ENCODE measurements at regions not wholly inside any gene's neighbourhood (a gene's known extent, or its start where the extent isn't known, plus 50 kb on each side); places are given as distances from the start of the nearest gene placed in this dataset.

GRCh38 chr2:236345081-236345714 lies 81.0 kb upstream of the ASB18 start:
- in situ Hi-C loops (cut with MboI; ENCODE audit: low pct_unique_long_range_greater_than_20kb, low sequenced_read_pairs, unreplicated experiment) = loop anchor here (10.0 kb wide), 1 partner anchor 730 kb away; no protein-coding TSS in a partner anchor
- DNase-seq (ENCODE audit: low spot score) = no peak
- no peak for TF ChIP-seq CTCF (IDR thresholded peaks at IDR 0.05; ENCODE audit: extremely low read depth, insufficient read depth, missing control alignments)

GRCh38 chr2:236346366-236346765 lies 82.2 kb upstream of the ASB18 start:
- no peak for TF ChIP-seq CTCF (IDR thresholded peaks at IDR 0.05; ENCODE audit: extremely low read depth, insufficient read depth, missing control alignments)
- no peak for DNase-seq (ENCODE audit: low spot score)
- in situ Hi-C loops (cut with MboI; ENCODE audit: low pct_unique_long_range_greater_than_20kb, low sequenced_read_pairs, unreplicated experiment) = loop anchor here (10.0 kb wide), 1 partner anchor 728 kb away; no protein-coding TSS in a partner anchor

GRCh38 chr2:236348279-236348678 lies 84.1 kb upstream of the ASB18 start:
- DNase-seq (ENCODE audit: low spot score) = no peak
- no peak for TF ChIP-seq CTCF (IDR thresholded peaks at IDR 0.05; ENCODE audit: extremely low read depth, insufficient read depth, missing control alignments)
- in situ Hi-C loops (cut with MboI; ENCODE audit: low pct_unique_long_range_greater_than_20kb, low sequenced_read_pairs, unreplicated experiment) = loop anchor here (10.0 kb wide), 1 partner anchor 727 kb away; no protein-coding TSS in a partner anchor

GRCh38 chr2:236348976-236349375 lies 84.8 kb upstream of the ASB18 start:
- DNase-seq (ENCODE audit: low spot score) = no peak
- TF ChIP-seq CTCF (IDR thresholded peaks at IDR 0.05; ENCODE audit: extremely low read depth, insufficient read depth, missing control alignments) = no peak
- in situ Hi-C loops (cut with MboI; ENCODE audit: low pct_unique_long_range_greater_than_20kb, low sequenced_read_pairs, unreplicated experiment) = loop anchor here (10.0 kb wide), 1 partner anchor 726 kb away; no protein-coding TSS in a partner anchor

GRCh38 chr2:236350426-236350825 lies 86.2 kb upstream of the ASB18 start:
- no peak for DNase-seq (ENCODE audit: low spot score)
- no peak for TF ChIP-seq CTCF (IDR thresholded peaks at IDR 0.05; ENCODE audit: extremely low read depth, insufficient read depth, missing control alignments)
- in situ Hi-C loops (cut with MboI; ENCODE audit: low pct_unique_long_range_greater_than_20kb, low sequenced_read_pairs, unreplicated experiment) = no loop called here

GRCh38 chr2:236351966-236352525 lies 87.8 kb upstream of the ASB18 start:
- no peak for DNase-seq (ENCODE audit: low spot score)
- in situ Hi-C loops (cut with MboI; ENCODE audit: low pct_unique_long_range_greater_than_20kb, low sequenced_read_pairs, unreplicated experiment) = no loop called here

More at GRCh38 chr2:236351966-236352525, 87.8 kb upstream of the ASB18 start:
- no peak for TF ChIP-seq CTCF (IDR thresholded peaks at IDR 0.05; ENCODE audit: extremely low read depth, insufficient read depth, missing control alignments)

All from GM13977 (cell line).